ENCODE measurements at regions not wholly inside any gene's neighbourhood (a gene's known extent, or its start where the extent isn't known, plus 50 kb on each side); places are given as distances from the start of the nearest gene placed in this dataset.

GRCh38 chr1:87612956-87613355 is 284.3 kb downstream of the LMO4 start:
- H3K4me3 ChIP-seq, result no peak overlapping the region
- no peak for DNase-seq
- no peaks in the 10 kb centered on the region for H3K27me3 ChIP-seq
- no peaks in the 10 kb centered on the region for H3K9me3 ChIP-seq
- no peaks in the 10 kb centered on the region for H3K36me3 ChIP-seq

GRCh38 chr1:87615491-87615890 is 286.8 kb downstream of the LMO4 start:
- Histone ChIP-seq H3K36me3 (no peaks in the 10 kb centered on the region), H3K9me3 (no peaks in the 10 kb centered on the region), H3K27me3 (no peaks in the 10 kb centered on the region), H3K4me3 (no peak overlapping the region)
- no peak for DNase-seq

- Histone ChIP-seq H3K36me3 (no peaks in the 10 kb centered on the region), H3K4me3 (no peak overlapping the region), H3K9me3 (no peaks in the 10 kb centered on the region), H3K27me3 (no peaks in the 10 kb centered on the region)
- no peak for DNase-seq
Measured at GRCh38 chr1:87615901-87616300, 287.2 kb downstream of the LMO4 start.

- DNase-seq, result no peak
- no peaks in the 10 kb centered on the region for H3K9me3 ChIP-seq
Measured at GRCh38 chr1:87620807-87621206, 292.1 kb downstream of the LMO4 start.

GRCh38 chr1:87629673-87630072 is 301.0 kb downstream of the LMO4 start:
- Histone ChIP-seq H3K27me3 (no peaks in the 10 kb centered on the region), H3K9me3 (no peaks in the 10 kb centered on the region), H3K36me3 (no peaks in the 10 kb centered on the region), H3K4me3 (no peak overlapping the region)
- no peak for DNase-seq

More at GRCh38 chr1:87620807-87621206, 292.1 kb downstream of the LMO4 start:
- H3K36me3 ChIP-seq, result no peaks in the 10 kb centered on the region
- H3K4me3 ChIP-seq, result no peak overlapping the region
- no peaks in the 10 kb centered on the region for H3K27me3 ChIP-seq

- H3K36me3 ChIP-seq, result no peaks in the 10 kb centered on the region
- no peak for DNase-seq
- H3K9me3 ChIP-seq, result no peaks in the 10 kb centered on the region
- no peak overlapping the region for H3K4me3 ChIP-seq
- no peaks in the 10 kb centered on the region for H3K27me3 ChIP-seq
Measured at GRCh38 chr1:87632232-87632631, 303.6 kb downstream of the LMO4 start.

- H3K9me3 ChIP-seq, result no peaks in the 10 kb centered on the region
- H3K36me3 ChIP-seq, result no peaks in the 10 kb centered on the region
- no peaks in the 10 kb centered on the region for H3K27me3 ChIP-seq
- no peak for DNase-seq
- H3K4me3 ChIP-seq, result no peak overlapping the region
Measured at GRCh38 chr1:87636198-87636892, 307.7 kb downstream of the LMO4 start.

GRCh38 chr1:87638636-87639035 is 310.0 kb downstream of the LMO4 start:
- DNase-seq, result no peak
- Histone ChIP-seq H3K36me3 (no peaks in the 10 kb centered on the region), H3K9me3 (no peaks in the 10 kb centered on the region), H3K27me3 (no peaks in the 10 kb centered on the region), H3K4me3 (no peak overlapping the region)

GRCh38 chr1:87641996-87642395 is 313.3 kb downstream of the LMO4 start:
- H3K9me3 ChIP-seq, result no peaks in the 10 kb centered on the region
- no peaks in the 10 kb centered on the region for H3K27me3 ChIP-seq
- no peak for DNase-seq
- no peak overlapping the region for H3K4me3 ChIP-seq
- no peaks in the 10 kb centered on the region for H3K36me3 ChIP-seq

- no peaks in the 10 kb centered on the region for H3K9me3 ChIP-seq
- DNase-seq, result no peak
- H3K27me3 ChIP-seq, result no peaks in the 10 kb centered on the region
- H3K4me3 ChIP-seq, result no peak overlapping the region
- H3K36me3 ChIP-seq, result no peaks in the 10 kb centered on the region
Measured at GRCh38 chr1:87642581-87643221, 314.0 kb downstream of the LMO4 start.

GRCh38 chr1:87644033-87644578 is 315.4 kb downstream of the LMO4 start:
- H3K27me3 ChIP-seq, result no peaks in the 10 kb centered on the region
- H3K36me3 ChIP-seq, result no peaks in the 10 kb centered on the region
- no peak for DNase-seq
- H3K9me3 ChIP-seq, result no peaks in the 10 kb centered on the region
- H3K4me3 ChIP-seq, result no peak overlapping the region

GRCh38 chr1:87644579-87645190 is 316.0 kb downstream of the LMO4 start:
- Histone ChIP-seq H3K36me3 (no peaks in the 10 kb centered on the region), H3K27me3 (no peaks in the 10 kb centered on the region), H3K9me3 (no peaks in the 10 kb centered on the region), H3K4me3 (no peak overlapping the region)
- no peak for DNase-seq

- Histone ChIP-seq H3K36me3 (no peaks in the 10 kb centered on the region), H3K4me3 (no peak overlapping the region), H3K27me3 (no peaks in the 10 kb centered on the region), H3K9me3 (no peaks in the 10 kb centered on the region)
- no peak for DNase-seq
Measured at GRCh38 chr1:87647430-87648177, 318.9 kb downstream of the LMO4 start.

GRCh38 chr1:87648323-87649119 is 319.8 kb downstream of the LMO4 start:
- H3K4me3 ChIP-seq, result no peak overlapping the region
- no peaks in the 10 kb centered on the region for H3K27me3 ChIP-seq
- H3K9me3 ChIP-seq, result no peaks in the 10 kb centered on the region
- H3K36me3 ChIP-seq, result no peaks in the 10 kb centered on the region
- DNase-seq, result no peak

- no peak for DNase-seq
- Histone ChIP-seq H3K9me3 (no peaks in the 10 kb centered on the region), H3K4me3 (no peak overlapping the region), H3K36me3 (no peaks in the 10 kb centered on the region), H3K27me3 (no peaks in the 10 kb centered on the region)
Measured at GRCh38 chr1:87650306-87650705, 321.6 kb downstream of the LMO4 start.

- H3K27me3 ChIP-seq, result no peaks in the 10 kb centered on the region
- no peak overlapping the region for H3K4me3 ChIP-seq
- DNase-seq, result no peak
- no peaks in the 10 kb centered on the region for H3K36me3 ChIP-seq
- no peaks in the 10 kb centered on the region for H3K9me3 ChIP-seq
Measured at GRCh38 chr1:87652176-87652575, 323.5 kb downstream of the LMO4 start.
